GM21515 (cell line): ENCODE measurements at regions not wholly inside any gene's neighbourhood (a gene's known extent, or its start where the extent isn't known, plus 50 kb on each side); places are given as distances from the start of the nearest gene placed in this dataset.

ENCODE experiments used
- ATAC-seq: cut with Tn5 transposase; IDR thresholded peaks from one replicate; pipeline ENCODE4 v1.9.1; 2021; ENCODE audit not compliant: unreplicated experiment

DNA sequence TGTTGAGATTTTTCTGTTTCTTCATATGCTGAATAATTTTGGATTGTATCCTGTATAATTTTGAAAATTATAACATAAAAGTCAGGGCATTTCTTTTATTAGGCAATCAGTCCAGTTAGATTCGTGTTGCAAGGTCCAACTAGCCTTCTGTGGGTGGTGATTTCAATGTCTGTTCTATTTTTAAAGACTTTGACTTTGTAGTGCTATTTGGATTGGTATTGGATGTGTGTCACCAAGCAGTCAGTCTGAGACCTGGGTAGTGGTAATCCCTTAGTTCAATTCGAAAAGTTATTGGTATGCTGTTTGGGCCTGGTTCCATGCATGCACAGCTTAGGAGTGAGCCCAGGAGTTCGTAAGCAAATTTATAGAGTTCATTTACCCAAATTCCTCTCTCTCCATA is 82.2 kb downstream of the EPDR1 start:
- no peak for ATAC-seq

DNA sequence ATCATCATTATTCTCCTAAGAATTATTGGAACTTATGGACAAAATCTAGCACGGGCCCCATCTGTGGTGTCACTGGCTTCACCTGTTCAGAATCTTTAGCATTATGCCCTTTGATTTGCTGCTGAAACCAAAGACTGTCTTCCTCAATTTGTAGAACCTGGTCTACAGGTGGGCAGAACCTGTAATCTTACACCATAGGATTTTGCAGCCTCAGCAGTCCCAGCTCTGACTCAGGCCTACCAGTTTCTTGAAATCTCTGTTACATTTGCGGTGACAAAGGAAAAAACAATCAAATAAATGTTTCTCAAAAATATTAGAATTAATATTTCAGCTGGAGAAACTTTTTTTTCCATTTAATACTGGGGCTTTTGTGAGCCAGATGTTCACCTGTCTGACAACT is 86.1 kb downstream of the EPDR1 start:
- no peak for ATAC-seq

DNA sequence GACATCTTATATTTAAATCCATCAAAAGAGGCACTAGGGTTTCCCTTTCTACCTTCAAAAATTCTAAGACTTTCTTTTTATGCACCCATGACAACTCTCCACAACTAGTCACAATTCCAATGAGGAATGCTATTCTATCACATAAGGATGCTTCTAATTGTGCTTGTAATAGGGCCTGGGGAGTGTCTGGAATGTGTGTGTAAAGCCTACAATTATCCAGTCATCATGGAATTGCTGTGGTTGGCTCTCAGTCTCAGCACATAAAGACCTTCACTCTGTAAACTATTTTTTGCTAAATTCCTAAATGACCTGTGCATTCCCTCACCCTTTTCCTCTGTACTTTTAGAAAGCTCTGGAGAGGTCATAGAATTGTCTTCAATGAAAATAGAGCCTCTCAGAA is 86.7 kb downstream of the EPDR1 start:
- no peak for ATAC-seq

DNA sequence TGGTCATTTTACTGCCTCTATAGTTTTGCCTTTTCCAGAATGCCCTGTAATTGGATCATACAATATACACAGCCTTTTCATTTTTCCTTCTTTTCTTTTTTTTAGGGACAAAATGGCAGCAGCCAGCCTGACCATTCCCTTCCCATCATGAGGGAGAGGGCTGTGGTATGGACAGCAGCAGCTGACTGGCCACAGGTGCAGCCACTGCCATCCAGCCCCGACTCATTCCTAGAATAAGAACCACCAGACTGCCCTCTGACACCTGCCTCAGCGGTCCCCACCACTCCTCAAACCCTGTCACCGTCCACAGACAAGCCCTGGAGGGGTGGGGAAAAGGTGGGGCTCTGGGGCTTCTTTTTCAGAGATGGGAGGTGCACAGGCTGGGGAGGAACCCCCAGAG is 92.8 kb downstream of the EPDR1 start:
- no peak for ATAC-seq

DNA sequence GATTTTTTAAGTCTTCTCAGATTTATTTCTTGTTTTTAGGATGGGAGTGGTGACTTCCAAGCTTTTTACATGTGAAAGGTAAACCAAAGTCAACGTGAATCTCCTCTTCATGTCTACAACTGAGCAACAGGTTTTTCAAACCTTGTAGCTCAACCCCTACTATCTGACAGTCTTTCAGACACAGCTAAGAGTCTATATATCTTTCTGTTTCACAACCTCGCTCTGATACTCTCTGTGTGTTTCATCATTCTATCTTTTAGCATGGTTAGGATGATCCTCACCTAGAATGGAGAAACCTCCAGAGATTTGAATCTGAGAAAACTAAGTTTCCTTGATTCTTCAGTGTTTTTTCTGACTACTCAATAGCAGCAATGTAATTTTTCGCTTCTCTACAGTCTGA is 96.1 kb downstream of the EPDR1 start:
- ATAC-seq, result no peak

DNA sequence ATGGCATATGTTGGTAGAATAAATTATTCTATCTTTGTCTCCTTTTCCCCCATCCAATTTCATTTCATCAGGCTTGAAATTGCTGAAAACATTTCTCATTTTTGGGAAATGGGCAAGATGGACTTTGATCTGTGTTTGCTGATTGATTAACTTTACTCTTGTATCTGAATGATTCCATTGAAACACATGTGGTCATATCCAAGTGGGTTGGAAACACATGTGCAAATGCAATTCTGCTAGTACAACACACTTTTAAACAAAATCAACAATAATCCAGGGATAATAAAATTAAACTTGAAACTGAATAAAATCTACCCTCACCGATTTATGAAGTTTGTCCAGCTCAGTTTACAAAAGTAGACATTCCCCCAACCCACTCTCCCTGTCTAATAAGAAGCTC is 96.9 kb downstream of the EPDR1 start:
- ATAC-seq, result no peak

DNA sequence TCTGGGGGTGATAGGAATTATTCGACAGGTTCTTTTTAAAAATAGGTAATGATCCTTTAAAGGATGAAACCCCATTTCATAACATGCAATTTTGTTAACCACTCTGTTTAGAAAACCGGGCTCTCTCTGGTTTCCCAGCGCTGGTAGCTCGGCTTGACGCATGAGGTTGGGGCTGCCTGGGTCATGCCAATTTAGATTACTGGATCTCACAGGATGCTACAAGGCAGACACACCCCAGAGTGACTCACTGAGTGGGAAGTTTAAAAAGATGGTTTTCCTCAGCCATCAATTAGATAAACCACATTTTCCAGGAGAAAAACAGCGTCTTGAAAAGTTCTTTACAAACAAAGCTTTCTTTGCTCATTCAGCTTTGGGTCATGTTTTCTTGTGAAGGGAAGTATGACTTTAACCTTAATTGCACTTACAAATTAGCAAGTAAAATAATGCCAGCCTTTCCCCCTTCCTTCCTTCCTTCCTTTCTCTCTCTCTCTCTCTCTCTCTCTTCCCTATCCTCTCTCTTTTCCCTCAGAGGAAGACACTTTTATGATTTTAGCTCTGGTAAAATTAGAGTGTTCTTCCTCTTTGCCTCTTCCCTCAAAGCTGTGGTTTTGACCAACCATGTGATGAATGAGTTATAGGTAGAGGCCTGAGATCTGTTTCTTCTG is 99.8 kb downstream of the EPDR1 start:
- no peak for ATAC-seq

DNA sequence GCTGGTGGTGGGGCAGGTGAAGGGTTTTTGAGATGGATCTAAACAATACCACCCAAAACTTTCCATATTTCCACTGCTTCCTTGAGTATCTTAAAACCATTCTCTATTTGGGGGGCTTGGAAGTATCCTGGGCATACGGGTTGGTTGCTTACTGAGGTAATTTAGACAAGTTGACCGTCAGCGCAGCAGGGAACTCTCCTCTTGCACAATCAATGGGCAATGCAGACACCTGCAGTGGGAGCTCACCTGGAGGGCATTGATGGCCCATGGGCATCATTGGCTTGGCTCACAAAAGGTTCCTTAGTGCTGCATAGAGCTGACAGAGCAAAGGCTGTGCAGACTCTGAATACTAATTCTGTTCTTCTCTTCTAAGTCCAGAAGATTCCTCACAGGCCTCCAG is 101.5 kb downstream of the EPDR1 start:
- ATAC-seq, result no peak

DNA sequence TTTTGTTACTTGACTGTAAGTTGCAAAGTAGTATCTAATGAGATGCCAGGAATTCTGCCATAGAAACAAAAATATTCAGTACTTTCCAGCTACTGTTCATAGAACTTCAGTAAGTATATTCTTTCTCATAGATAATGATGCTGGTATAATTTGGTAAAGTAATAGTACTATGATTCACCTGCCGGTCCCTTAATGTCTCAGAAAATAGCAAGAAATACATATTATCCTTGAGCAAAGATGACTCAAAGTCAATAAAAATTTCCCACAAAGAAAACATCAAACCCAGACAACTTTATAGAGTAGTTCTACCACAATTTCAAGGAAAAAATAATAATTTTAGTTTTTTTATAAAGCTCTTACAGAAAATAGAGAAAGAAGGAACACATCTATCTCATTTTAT is 105.4 kb downstream of the EPDR1 start:
- no peak for ATAC-seq

DNA sequence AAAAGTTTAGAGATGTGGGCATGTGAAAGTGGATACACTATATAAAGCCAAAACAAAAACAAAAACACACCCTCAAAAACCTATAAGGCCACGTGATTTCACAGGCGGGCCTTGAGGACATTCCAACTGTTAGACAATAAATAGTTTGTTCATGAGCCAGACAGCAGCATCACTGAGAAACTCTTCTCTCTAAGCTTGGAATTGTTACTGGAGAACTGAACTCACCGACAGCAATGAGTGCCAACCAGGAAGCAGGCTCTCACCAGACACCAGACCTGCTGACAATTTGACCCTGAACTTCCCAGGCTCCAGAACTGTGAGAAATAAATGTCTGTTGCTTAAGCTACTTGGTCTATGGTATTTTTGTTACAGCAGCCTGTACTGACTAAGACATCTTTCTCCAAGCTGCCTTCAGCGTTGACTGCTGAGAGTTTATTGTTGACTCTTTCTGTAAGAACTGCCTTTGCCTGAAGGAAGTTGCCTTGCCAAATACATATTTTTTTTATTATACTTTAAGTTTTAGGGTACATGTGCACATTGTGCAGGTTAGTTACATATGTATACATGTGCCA is 107.5 kb downstream of the EPDR1 start:
- no peak for ATAC-seq

DNA sequence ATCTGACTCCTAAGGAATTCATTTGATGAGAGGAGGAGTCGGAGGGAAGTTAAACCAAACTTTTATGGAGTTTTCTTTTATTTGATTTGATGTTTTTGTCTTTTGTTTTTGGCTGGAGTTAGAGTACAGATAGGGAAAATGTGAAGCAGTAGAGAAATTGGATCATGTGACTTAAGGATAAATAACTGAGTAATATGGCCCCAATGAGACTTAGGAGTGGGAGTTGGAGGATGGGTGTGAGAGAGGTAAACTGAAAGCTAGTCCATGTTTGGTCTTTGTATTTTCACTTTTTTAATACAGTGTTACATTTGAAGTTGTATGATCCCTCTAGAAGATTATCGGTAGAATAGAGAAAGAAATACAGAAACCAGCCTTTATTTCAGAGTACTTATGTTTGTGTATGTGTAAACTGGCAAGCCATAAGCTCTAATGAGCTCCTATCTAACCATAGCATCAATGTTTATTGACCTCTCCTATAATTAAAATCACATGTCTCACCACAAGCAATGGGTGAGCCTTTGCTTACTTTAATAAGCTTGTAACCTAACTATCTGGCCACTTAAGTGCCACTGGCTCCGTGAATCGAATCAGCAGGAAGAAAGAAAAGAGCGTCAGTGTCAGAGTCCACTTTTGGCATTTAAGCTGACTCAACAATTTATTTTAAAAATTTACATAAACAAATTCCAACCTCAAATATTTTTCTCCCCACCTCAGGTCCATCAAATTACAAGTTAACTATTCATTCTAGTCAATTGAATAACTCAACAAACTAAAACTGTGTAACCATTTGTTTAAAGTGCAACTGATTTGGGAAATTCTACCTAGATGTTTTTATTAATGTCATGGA is 113.8 kb downstream of the EPDR1 start:
- ATAC-seq, result no peak

DNA sequence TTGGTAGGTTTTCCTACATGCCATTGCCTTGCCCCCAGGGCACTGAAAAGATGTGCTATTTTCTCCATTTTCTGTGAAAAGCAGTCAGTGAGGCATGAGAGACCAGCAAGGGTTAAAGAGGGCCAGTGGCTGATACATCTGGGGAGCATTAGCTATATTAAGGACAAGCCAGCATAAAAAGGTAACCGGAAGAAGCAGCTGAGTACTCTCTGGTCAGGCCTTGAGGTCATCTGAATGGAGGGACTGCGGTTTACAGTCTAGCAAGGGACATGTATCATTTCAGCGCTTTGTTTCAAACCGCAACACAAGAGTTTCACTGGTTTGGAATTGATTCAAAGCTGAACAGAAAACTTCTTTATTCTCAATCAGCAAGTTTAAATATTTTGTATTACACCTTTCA is 120.4 kb downstream of the EPDR1 start:
- ATAC-seq, result no peak

DNA sequence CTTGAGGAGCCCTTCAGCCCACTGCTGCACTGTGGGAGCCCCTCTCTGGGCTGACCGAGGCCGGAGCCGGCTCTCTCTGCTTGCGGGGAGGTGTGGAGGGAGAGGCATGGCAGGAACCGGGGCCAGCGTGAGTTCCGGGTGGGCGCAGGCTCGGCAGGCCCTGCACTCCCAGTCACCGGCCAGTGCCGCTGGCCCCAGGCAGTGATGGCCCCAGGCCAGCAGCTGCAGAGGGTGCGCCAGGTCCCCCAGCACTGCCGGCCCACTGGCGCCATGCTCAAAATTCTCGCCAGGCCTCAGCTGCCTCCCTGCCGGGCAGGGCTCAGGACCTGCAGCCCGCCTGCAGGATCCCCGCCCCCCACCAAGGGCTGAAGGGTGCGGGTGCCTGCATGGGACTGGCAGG is 128.4 kb upstream of the STARD3NL start:
- ATAC-seq, result no peak

DNA sequence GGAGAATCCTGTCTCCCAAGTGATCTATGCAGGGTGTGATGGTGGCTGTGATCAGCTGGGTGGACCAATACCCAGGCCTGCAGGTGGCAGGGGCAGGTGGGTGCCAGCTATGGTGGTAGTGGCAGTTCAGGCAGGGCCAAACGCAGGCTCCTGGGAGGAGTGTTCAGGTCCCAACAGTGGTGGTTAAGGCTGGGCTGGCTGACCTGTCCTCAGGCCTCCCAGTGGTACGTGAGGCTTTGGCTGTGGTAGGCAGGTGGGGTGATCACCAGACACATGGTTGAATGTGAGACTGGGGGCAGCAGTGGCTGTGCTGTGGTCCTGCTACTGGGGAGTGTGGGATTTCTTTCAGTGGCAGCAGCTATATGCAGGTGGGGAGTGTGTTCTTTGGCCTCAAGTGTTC is 126.7 kb upstream of the STARD3NL start:
- ATAC-seq, result no peak

DNA sequence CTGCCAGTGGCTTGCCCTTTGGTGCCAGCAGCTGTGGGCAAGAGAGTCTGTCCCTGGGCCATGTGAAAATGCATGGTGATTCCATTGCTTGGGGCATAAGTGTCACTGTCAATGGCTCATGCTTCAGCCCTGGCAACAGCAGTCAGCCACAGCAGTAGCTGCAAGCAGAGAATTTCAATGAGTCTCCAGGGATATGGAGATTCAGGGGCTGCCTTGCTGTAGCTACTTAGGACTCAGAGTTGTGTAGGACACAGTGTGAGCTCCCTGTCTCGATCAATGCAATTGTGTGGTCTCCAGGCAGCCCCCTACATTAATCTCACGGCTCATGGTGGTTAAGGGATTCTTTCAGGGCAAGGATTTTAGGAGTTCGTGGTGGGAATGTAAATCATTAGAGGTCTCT is 126.3 kb upstream of the STARD3NL start:
- ATAC-seq, result no peak

DNA sequence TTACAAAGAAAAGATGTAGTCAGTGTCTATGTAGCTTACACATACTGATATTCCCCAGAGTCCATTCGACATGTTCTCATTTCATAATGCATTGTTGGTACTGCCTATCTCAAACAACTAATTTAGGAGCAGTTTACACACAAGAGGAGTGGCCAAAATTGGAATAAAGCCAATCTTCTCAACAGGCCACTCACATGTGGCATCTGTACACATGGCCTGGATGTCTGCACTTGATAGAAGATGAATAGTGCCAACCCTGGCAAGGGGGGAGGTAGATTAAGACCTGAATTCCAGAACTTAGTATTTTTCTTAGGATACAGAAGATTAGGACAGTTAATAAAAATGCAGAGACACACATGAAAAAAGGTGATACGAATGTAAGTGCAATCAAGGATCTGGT is 125.3 kb upstream of the STARD3NL start:
- no peak for ATAC-seq

DNA sequence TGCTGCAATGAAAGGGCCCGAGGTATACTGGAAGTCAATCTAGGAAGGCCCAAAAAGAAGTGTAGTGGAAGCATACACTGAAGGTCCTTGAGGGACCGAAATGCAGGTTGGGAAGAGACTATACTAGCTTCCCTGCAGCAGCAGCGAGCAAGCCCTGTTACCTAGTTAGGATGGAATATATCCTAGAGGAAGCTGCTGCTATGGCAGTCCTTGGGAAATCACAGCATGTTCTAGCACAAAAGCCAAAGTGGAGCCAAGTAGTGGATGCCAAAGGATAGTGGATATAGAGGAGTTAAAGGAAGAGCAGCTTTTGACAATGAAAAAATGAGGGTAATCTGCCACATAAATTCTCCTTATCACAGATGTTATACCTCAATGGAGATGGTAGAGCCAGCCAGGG is 123.8 kb upstream of the STARD3NL start:
- ATAC-seq, result no peak

DNA sequence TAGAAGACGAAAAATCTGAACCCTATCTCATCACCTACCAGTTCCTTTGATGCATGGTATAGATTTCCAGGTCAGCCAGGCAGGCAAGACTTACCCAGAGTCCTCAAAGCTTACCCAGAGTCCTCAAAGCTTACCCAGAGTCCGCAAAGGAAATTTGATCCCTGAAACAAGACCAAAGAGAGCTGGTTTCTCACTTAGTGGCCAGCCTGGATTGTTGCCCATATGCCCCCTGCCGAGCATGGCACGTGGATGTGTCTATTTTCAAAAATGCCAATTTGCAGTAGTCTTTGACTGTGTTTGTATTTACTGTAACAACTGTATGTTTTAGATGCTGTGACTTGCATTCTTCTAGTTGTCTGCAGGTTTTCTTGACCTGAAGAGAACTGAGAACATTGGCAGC is 120.2 kb upstream of the STARD3NL start:
- no peak for ATAC-seq

DNA sequence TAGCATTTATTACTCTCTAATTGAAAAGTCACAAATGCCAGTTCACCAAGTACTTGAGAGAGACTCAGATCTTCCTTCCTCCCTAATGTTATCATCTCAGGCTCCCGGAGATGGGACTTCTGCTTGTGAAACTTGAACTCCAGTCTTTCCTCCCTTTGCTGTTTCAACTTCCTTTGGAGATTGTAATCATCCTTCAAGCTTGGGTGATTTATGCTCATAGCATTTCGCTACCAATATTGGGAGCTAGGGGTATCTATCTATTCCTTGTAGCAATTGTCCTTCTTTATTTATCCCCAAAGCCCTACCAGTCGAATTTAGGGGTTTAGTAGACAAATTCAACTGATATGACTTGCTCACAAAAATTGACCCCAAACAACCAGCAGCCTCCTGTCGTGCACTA is 117.9 kb upstream of the STARD3NL start:
- ATAC-seq, result no peak

DNA sequence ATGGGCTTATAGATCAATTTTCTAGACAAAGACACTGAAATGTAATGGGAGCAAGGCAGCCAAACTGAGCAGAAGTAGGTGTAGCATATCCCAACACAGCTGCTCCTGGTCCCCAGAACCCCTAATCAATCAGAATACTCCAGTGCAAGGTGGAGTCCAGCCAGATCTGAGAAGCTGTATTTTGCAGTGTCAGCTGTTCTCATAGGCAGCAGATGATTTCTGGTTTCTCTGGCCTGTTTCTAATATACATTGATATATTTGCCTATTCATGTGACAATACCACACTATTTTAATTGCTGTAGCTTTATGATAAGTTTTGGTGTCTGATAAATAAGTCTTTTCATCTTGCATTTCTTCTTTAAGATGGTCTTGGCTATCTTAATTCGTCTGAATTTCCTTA is 117.4 kb upstream of the STARD3NL start:
- ATAC-seq, result no peak

DNA sequence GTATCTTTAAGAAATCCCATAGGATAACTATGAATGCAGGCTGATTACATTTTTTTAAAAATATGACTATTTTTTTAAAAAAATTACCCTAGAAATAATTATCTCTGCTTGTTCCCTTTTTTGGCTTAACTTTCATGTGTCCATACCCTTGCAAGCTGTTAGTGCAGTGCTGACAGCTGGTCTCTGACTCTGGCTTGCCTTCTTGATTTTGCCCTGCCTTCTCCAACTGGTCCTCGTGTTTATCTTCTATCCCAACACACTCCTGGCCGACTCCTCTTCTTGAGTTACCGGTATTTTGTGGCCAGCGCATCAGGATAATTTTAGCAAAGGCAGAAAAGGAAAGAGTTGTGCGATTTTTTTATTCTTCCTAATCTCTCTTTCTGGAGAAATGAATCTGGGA is 111.7 kb upstream of the STARD3NL start:
- no peak for ATAC-seq

DNA sequence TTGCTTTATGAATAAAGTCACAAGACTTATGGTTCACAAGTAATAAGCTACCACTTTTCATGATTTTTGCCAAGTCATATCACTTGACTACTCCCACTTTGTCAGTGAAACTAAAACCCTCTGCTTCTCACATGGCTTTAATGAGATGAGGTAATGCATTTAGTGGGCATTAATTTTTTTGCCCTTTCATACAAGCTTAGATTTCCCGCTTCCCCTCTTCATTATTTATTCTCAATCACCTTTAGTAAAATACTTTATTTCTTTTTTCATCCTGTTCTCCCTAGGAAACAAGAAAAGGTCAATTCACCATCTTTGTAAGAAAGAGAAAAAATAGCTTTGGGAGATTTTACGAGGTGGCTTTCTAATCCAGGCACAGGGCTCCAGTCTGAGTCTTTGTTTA is 109.6 kb upstream of the STARD3NL start:
- no peak for ATAC-seq
